GM21367 (cell line): ENCODE measurements at regions not wholly inside any gene's neighbourhood (a gene's known extent, or its start where the extent isn't known, plus 50 kb on each side); places are given as distances from the start of the nearest gene placed in this dataset.
A peak's percentile ranks its signal among the peaks of the same experiment; 100 is the strongest.
"Not testable (repeated sequence)": the region's sequence is repeated elsewhere in the genome, so short reads cannot be mapped to it uniquely, and the experiment has no call there.

Source experiments
- ATAC-seq: cut with Tn5 transposase; IDR thresholded peaks from one replicate; pipeline ENCODE4 v1.9.1; 2021; ENCODE audit not compliant: unreplicated experiment

DNA sequence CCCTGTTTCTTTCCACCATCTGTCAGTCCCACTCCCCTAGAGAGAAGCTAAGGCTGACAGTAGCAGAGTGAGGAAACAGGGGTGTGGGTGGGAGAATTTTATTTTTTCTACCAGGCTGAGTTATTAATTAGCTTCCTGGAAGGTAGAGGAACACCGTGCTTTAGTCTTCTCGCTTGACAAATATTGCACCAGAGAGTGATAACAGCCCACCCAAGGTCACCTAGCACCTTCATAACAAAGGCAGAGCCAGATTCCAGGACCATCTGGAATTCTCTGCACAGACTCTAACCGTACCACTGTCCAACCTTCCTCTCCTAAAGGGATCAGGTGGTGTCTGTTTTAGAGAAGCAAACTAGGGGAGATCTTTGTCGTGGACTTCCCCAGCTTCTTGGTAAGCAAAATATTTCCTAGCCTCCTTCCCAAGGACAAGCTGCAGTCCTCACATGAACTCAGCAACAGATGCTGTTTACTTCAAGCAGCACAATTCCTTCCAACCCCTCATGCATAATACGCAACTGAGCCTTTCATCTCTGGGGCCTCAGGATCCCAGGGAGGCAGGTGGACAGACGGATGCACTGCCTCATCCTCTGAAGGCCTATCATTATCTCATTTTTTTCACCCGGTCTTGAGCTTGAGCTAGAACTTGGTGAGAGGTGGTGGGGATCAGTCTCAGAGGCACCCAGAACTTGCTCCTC, 308.7 kb upstream of the BRINP1 start:
- no peak for ATAC-seq

DNA sequence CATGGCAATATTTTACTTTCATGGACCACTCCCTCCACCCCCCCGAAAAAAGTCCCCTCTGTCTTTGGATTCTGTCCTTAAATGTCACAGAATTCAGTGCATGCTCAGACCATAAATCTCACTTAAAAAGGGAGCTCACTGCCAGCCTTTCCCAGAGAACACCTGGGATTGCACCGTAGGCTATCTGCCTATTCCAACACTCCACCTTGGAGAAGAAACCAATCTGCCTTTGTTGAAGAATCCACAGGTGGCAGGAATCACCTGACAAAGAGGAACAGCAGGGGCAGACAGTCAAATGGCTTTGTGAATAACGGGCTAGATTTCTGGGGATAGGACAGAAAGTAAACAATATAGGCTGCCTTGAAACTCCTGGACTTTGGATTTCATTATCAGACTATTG, 306.7 kb upstream of the BRINP1 start:
- no peak for ATAC-seq

DNA sequence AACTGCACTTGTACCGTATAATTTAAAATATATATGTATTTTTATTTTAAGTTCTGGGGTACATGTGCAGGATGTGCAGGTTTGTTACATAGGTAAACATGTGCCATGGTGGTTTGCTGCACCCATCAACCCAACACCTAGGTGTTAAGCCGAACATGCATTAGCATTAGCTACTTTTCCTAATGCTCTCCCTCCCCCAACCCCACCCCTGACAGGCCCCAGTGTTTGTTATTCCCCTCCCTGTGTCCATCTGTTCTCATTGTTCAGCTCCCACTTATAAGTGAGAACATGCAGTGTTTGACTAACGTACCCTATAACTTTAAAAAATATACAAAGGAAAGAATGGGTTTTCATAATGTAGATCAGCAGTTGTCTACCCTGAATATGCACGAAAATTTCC, 303.5 kb upstream of the BRINP1 start:
- ATAC-seq: not testable (repeated sequence)

DNA sequence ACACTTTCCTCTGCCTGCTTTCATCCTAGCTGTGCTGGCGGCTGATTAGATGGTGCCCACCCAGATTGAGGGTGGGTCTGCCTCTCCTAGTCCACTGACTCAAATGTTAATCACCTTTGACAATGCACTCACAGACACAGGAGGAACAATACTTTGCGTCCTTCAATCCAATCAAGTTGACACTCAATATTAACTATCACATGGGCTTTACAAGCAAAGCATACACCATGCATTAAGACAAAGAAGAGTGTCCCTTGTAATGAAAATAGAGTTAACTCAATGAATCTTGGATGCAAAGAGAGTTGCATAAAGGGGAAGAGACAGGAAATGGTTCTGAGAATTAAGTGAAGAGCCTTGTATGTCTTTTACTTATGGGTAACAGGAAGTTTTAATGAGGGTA, 298.7 kb upstream of the BRINP1 start:
- no peak for ATAC-seq

DNA sequence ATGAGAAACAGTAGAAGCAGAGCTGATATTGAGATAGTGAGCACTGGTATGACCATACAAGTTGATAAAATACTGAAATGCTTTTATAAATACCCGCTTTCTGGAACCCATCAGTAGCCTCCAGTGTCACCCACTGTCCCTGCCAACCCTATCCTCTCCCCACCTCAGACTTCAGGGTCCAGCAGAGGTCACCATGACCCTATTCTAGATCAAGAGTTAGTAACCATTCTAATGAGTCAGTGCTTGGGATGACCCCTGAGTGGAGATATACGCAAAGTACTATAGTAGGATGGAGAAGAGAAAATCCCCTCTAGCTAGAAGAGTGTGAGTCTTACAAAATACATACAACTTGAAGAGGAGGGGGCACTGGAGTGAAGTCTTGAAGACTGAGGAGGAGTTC, 297.9 kb upstream of the BRINP1 start:
- ATAC-seq: no peak

DNA sequence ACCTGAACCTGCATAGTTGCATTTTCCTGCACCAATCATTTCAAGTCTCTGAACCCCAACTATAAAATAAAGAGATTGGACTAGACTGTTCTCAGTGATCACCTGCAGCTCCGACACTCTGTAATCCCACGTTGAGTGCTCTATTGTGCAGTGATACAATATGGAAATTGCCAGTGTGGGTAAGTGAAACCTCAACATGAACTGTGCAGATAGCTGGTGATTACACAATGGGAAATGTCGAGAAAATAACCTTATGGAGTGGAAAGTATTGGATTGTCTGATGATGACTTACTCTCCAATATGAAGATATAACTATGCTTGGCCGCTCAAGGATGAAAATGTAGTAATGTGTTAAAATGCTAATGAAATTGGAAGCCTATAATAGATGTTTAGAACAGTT, 293.1 kb upstream of the BRINP1 start:
- no peak for ATAC-seq

DNA sequence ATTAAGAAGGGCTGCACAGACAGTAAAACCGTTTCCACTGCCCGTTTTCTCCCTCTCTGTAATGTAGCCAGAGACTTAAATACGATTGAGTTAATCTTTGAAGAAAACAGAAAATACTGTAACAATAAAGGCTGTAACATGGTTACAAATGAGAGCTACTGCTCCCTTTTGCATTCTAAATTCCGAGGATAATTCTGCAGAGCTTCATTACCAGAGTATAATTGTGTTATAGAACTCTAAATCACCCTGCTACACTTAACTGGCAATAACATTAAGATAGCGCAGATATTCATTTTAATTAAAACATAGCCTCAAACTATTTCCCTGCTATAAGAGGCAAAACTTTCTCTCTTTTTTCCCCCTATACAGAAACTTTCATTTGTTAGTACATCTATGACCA, 283.7 kb upstream of the BRINP1 start:
- no peak for ATAC-seq

DNA sequence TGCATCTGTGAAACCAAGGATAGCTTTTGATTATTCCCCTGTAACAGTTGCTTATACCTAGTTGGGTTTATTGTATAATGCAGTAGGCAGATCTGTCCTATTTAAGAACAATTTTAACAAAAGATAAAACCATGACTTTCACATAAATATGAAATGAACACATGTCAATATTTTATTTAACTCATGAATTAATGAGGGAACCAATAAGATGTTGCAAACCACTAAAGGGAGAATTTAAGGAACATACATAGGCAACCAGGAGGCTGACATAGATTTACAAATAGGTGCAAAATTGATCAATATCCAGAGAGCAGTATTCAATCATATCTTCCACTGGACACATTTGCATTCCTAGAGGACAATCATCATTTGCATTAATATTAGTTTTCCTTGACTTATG, 280.0 kb upstream of the BRINP1 start:
- ATAC-seq: no peak

DNA sequence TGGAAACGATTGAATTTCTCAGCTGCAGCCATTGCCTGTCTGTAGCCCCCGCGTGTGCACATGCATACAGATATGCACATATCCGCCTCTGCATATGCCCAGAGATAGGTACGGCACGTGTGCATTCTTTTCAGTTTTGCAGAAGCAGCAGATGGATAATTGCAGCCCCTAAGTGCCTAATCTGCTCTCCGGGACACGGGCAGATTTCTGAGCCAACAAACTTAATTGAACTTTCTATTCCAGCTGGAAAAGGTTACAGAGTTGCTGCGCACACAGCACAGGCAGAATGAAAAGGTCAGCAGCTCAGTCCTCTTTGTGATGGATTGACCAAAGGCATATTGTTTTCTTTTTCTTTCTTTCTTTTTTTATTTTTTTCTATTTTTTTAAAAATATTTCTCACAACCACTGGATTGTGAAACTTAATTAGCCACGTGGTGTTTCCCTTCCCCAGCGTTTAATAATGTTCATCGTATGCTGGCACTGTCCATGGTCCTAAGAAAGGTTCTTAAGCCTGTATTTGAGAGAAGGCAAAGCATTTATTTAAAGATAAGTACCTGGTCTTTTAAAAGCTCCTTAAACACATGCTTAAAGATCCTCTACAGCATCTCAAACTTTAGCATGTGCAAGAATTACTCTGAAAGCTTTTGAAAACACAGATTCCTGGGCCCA, 270.2 kb upstream of the BRINP1 start:
- no peak for ATAC-seq

DNA sequence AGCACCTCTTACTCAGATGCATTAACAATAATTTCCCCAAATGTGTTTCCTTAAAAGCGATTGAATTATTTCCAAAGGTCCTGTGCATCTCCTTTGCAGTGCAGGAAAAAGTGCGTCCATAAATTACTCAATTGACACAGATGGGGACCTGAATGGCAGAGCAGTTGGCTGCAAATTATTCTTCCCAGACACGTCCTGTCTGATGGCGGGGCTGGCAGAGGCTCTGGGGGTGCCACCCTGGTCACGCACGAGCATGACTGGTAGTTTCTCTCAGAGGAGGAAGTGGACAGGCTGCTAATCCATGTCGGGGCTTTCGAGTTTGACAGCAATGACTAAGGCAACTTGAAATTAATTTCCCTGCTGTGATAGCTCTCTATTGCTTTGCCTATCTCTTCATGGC, 264.8 kb upstream of the BRINP1 start:
- no peak for ATAC-seq

DNA sequence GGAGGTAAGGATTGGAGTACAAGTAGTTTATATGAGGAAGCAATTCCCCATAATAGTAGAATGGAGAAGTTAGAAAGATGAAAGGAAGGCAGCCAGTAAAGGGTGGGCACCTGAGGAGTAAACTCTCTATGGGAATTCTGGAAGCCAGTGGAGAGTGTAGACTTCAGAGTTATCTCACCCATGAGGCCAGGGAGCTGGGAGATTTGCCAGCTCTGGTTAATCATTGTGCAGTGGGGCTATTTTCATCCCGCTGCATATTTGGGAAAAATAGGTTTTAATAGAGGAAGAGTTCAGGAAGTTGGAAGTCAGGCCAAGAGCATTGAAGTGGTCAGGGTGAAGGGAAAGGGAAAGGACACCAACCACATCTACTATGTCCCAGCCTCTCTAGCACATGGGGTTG, 242.3 kb upstream of the BRINP1 start:
- ATAC-seq: no peak

DNA sequence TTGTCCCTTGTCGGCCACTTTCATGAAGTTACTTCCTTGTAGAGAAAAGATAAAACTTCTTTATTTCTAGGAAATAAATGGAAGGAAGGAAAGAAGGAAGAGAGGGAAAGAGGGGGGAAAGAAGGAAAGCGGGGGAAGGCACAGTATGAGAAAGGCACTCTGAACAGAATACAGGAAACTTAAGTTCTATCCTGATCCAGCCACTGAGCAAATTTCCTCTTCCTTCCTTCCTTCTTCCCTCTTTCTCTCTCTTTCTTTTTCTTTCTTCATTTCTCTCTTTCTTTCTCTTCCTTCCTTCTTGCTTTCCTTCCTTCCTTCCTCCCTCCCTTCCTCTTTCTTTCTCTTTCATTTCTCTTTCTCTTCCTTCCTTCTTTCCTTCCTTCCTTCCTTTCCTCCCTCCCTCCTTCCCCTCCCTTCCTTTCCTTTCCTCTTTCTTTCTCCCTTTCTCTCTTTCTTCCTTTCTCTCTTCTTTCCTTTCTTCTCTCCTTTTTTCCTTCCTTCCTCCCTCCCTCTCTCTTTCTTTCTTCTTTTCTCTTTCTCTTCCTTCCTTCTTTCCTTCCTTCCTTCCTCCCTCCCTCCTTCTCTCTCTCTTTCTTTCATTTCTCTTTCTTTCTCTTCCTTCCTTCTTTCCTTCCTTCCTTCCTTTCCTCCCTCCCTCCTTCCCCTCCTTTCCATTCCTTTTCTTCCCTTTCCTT, 240.2 kb upstream of the BRINP1 start:
- ATAC-seq: no peak

DNA sequence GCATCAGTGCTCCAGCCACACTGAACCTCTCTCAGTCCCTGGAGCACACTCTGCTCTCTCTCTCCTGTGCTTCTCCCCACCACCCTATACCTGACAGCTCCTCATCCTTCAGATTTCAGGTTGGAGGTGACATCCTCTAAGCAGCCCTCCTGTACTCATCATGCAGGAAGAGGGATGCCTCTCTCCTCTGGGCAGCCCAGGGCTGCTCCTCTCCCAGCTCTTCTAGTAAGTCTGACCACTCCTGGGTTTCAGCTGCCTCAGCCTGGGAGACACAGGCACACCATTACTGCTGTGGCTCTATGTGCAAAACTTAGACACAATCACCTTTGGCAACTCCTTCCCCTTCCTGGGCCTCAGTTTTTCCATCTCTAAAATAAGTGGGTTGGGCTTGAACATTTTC, 232.4 kb upstream of the BRINP1 start:
- ATAC-seq: no peak

DNA sequence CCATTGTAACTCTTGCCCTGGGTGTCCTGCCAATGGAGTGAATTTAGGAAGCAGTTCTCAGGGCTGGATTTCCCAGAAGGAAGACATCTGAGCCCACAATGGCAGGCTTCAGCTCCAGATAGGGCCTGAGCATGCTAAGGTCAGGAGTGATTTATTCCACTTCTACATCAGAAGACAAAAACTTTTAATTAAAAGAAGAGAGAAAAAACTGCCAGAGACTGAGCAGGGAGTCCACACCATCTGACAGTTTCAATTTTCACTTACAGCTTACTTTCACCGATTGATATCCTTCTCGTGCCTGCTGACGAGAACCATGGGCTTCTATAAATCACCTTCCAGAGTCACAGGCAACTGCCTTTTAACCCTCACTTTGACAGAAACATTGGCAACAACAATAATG, 228.3 kb upstream of the BRINP1 start:
- no peak for ATAC-seq

DNA sequence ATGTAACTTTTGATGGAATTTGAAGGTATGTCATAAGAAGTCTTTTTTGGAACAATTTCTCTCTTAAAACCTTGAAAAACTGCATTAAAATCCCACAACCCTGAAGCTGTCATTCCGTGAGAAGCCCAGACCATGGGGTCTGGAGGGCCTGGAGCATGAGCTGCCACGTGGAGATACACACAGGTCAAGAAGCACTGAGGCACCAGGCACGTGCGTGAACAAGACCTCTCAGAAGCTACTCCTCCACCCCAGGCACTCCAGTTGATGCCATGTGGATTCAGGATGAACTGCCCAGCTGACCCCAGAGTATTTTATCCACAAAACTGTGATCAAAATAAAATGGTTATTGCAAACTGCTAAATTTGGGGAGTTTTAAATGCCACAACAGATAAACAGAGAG, 227.5 kb upstream of the BRINP1 start:
- ATAC-seq: no peak

DNA sequence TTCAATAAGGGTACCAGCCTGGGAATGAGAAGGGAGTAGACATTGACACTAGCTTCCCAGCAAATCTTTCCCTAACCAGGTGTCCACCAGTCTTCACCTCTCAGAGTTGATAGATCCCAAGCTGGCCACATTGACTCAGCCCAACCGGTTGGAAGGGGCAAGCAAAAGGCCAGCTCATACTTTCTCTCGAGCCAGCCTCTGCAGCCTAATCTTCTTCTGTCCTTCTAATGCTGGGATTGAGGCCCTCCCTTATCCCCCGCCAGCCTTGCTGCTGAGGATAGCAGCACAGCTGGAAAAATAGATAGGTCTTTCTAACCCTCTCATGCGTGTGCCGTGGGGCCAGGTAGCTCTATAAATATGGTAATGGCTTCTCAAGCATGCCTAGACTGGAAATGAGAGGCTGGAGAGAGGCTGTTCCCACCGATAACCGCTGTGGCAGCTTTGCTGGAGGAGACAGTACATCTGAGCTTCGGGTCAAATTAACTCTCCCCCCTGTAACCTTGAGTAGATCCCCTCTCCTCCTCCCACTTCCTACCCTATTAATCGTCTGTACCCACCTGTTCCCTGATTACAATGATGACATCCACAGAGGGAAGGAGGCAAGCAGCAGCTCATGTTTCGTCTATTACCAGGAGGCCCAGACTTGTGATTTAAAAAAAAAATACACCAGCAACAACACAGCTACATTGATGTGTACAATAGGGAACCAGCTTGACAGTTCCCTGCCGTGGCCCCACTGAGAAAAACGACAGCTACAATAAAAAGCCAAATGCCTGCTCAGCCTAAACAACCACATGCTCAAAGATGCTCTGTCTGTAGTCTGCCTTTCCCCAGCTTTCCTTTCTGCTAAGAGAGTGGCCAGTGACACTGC, 219.9 kb upstream of the BRINP1 start:
- ATAC-seq: no peak

DNA sequence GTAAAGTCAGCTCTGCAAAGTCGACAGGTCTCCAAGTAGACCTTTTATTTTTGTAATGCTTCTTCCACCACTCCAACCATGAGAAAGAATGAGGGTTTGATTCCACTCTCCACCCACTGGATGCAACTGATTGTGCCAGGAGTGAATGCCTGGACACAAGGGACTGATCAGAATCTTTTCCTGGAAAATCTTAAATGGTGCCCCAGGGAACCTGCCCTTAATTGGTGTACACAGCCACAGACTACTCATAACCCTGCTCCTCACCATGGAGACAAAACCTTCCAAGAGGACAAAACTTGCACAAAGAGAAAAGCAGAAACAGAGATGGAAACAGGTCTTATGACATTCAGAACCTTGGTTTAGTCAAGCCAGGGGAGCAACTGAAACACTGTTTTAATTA, 208.6 kb upstream of the BRINP1 start:
- no peak for ATAC-seq

DNA sequence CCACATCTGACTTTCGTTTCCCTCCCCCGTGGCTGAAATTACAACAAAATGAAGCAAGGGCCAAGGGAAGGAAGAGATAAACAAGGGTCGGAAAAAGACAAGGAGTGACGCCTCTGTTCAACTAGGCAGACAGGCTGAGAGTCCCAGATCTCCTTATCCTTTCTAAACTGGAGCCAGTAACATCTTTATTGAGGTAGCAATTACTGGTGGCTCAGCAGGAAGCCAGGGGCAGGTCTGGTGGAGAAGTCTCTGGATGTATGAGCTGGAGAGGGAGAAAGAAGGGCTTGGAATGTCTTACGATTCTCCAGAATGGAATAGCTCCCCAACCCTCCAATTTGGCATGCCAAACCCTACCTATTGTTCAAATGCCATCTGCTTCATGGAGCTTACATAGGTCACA, 190.8 kb upstream of the BRINP1 start:
- ATAC-seq: no peak

DNA sequence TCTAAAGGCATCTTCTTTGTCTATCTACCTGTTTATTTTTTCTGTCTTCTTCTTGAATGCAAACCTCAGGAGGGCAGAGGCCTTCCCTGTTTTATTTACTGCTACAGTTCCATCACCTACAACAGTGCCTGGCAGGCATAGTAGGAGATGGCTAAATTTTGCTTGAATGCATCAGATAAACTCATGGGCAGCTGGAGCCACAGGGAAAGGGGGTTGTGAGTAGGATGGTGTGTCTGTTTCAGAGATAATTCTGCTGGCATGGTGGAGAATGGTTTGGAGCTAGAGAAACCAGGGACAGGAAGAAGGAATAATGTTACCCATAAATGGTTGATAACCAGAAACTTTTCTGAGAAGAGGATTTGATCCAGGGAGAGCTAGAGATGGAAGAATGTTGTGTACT, 189.8 kb upstream of the BRINP1 start:
- no peak for ATAC-seq

DNA sequence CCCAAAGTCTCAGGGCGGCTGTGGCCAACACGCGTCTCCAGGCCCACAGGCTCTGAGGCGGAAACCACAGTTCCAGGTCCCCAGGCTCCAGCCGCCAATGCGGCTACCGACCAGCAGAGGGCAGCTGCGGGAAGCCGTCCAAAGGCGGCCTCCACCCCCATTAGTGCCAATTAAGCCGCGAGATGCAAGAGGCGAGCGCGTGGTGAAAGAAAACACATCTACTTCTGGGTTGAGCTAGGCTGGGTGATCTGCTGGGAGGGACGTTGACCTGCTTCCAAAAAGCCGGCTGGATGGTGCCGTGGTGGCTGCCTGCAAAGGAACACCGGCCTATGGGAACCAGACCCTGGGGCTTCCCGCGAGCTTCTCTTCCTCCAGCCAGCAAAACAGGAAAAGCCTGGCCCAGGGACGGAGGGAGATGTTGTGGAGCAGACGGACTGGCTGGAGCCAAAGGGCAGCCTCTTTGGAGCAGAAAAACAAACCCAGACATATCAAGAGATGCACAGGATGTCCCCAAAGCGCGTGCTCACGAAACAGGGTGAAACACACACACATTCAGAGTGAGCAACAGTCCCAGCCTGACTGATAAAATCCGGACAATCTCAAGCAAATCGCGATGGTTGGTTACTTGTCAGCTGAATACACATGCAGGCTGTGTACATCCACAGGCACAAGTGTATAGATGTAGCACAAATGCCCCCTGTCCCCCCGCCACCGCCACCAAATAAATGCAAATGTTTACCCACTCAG, 187.1 kb upstream of the BRINP1 start:
- ATAC-seq: peak; percentile 99

DNA sequence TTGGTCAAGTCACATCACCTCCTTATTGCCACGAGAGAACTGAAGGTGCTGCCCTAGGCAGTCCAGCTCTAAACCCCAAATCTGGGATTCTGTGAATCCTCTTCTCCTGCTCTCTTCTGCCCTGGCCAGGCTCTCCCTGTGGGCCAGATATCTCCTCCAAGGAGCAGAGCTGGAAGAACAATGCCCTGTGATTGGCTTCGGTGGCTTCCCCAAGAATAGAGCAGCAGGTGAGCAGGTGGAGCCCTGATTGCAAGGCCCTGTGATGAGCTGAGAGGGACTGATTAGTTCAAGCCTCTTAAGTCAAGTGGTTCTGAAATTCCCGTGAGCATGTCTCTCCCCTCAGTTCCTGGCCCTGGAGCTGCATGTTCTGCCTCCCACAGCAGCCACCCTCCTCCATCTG, 175.3 kb upstream of the BRINP1 start:
- no peak for ATAC-seq
